ENCODE measurements at regions not wholly inside any gene's neighbourhood (a gene's known extent, or its start where the extent isn't known, plus 50 kb on each side); places are given as distances from the start of the nearest gene placed in this dataset.

DNA sequence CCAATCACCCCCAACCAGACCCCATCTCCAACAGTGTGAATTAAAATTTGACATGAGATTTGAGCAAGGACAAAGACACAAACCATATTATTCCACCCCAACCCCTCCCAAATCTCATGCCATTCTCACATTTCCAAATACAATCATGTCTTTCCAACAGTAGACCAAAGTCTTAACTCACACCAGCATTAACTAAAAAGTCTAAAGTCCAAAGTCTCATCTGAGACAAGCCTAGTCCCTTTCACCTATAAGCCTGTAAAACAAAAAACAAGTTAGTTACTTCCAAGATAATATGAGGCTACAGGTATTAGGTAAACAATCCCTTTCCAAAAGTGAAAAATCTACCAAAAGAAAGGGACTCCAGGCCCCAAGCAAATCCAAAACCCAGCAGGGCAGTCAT is 140.6 kb upstream of the NR4A3 start:
- no peak overlapping the region for H3K4me3 ChIP-seq (ENCODE audit: control insufficient read depth, low read depth, low read length)
- TF ChIP-seq CTCF (conservative IDR thresholded peaks at IDR 0.05; ENCODE audit: control insufficient read depth, insufficient read depth, low read depth, low read length): no peak
- DNase-seq (ENCODE audit: low read depth): no peak

DNA sequence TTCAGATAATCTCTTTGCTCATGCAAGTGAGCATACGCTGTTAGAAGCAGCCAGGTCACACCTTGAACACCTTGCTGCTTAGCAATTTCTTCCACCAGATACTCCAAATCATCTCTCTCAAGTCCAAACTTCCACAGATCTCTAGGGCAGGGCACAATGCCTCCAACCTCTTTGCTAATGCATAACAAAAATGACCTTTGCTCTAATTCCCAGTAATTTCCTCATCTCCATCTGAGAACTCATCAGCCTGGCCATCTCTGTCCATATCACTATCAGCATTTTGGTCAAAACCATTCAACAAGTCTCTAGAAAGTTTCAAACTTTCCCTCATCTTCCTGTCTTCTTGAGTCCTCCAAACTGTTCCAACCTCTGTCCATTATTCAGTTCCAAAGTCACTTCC is 139.3 kb upstream of the NR4A3 start:
- DNase-seq (ENCODE audit: low read depth): no peak
- TF ChIP-seq CTCF (conservative IDR thresholded peaks at IDR 0.05; ENCODE audit: control insufficient read depth, insufficient read depth, low read depth, low read length): no peak
- no peak overlapping the region for H3K4me3 ChIP-seq (ENCODE audit: control insufficient read depth, low read depth, low read length)

GRCh38 chr9:99682870-99683269 is 138.8 kb upstream of the NR4A3 start:
- no peak for DNase-seq (ENCODE audit: low read depth)
- H3K4me3 ChIP-seq (ENCODE audit: control insufficient read depth, low read depth, low read length): no peak overlapping the region
- no peak for TF ChIP-seq CTCF (conservative IDR thresholded peaks at IDR 0.05; ENCODE audit: control insufficient read depth, insufficient read depth, low read depth, low read length)

GRCh38 chr9:99690573-99690972 is 131.1 kb upstream of the NR4A3 start:
- no peak for DNase-seq (ENCODE audit: low read depth)
- TF ChIP-seq CTCF (conservative IDR thresholded peaks at IDR 0.05; ENCODE audit: control insufficient read depth, insufficient read depth, low read depth, low read length): no peak
- H3K4me3 ChIP-seq (ENCODE audit: control insufficient read depth, low read depth, low read length): no peak overlapping the region

- no peak for TF ChIP-seq CTCF (conservative IDR thresholded peaks at IDR 0.05; ENCODE audit: control insufficient read depth, insufficient read depth, low read depth, low read length)
- peak; percentile 52 for DNase-seq (ENCODE audit: low read depth)
- no peak overlapping the region for H3K4me3 ChIP-seq (ENCODE audit: control insufficient read depth, low read depth, low read length)
Observed at GRCh38 chr9:99693888-99694287, 127.8 kb upstream of the NR4A3 start.

GRCh38 chr9:99694393-99694792 is 127.3 kb upstream of the NR4A3 start:
- DNase-seq (ENCODE audit: low read depth): no peak
- no peak for TF ChIP-seq CTCF (conservative IDR thresholded peaks at IDR 0.05; ENCODE audit: control insufficient read depth, insufficient read depth, low read depth, low read length)
- H3K4me3 ChIP-seq (ENCODE audit: control insufficient read depth, low read depth, low read length): no peak overlapping the region

DNA sequence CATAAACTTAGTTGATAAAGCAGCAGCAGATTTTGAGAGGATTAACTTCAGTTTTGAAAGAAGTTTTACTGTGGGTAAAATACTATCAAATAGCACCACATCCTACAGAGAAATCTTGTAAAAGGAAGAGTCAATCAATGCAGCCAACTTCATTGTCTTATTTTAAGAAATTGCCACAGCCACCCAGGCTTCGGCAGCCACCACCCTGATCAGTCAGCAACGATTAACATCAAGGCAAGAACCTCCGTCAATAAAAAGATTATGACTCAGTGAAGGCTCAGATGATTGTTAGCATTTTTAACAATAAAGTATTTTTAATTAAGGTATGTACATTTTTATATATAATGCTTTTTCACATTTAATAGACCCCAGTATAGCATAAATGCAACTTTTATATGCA is 122.3 kb upstream of the NR4A3 start:
- DNase-seq (ENCODE audit: low read depth): no peak
- H3K4me3 ChIP-seq (ENCODE audit: control insufficient read depth, low read depth, low read length): no peak overlapping the region
- no peak for TF ChIP-seq CTCF (conservative IDR thresholded peaks at IDR 0.05; ENCODE audit: control insufficient read depth, insufficient read depth, low read depth, low read length)
